GM03348 (cell line): ENCODE measurements at regions not wholly inside any gene's neighbourhood (a gene's known extent, or its start where the extent isn't known, plus 50 kb on each side); places are given as distances from the start of the nearest gene placed in this dataset.

ENCODE experiments used
- DNase-seq: peaks from one replicate; pipeline ENCODE4 v3.0.0; 2012; ENCODE audit warnings: low spot score

DNA sequence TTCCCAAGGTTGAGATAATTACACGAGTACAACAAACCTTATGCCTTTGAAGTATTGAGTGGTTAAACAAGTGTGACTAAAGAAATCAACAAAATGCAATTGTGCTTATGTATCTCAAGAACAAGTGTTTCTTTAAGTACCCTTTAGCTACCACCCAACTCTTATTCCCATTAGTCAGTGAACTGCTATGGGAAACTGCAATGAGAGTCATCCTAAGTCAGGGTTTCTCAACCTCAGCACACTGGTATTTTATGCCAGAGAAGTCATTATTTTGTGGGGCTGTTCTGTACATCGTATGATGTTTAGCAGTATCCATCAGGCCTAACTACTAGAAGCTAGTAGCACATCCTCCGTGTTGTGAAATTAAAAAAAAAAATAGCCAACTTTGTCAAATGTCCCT is 549.1 kb upstream of the BOD1L1 start:
- no peak for DNase-seq

DNA sequence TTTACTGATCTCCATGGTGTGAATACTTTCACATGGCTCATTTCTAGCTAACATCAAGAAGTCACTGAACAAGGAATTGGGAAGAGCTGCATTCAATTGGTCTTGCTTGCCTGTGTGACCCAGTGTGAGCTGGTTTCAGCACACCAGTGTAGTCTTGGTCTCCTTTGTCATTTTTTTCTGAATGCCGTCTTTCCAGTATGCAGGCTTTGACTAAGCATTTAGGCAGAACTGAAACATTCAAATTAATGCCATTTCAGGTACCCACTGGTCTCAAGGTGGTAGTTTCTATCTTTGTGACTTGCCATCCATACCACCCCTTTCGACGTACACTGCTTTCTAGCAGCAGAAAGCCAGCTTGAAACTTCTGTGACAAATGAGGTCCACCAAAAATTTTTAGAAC is 550.5 kb upstream of the BOD1L1 start:
- DNase-seq = no peak

DNA sequence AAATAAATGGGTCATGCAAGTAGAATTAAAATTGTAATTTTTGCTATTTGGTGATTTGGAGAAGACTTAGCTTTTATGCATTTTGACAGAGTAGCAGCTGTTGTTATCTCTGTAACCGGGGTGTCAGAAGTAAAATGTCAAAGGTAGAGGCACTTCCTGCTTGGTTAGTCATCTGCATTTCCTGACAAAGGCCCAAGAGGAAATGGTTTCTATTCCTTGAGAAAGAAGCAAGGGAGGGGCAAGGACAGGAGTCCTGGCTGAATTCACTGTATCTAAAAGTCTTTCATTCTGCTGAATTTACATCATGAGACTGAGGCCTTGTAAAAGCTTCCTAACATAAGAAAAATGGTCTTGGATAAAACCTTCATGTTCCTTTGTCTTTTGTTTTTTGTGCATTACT is 550.9 kb upstream of the BOD1L1 start:
- DNase-seq = peak; percentile 19

DNA sequence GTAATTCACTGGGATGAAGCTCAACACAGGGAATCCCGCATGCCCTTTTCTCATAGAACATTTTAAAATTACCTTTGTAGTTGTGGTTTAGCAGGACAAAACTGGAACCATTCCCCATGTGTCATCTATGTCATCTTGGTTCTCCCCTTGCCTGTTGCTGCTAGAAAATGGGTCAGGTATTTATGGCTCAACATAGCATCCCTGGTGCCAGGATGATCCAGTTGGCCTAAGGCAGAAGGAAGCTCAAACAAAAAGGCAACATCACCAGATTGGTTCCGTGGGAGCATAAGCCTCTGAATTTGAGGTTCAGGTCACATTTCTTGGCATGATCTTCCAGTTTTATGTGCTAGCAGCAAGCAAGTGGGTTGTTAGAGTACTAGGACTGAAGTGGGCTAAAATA is 552.6 kb upstream of the BOD1L1 start:
- no peak for DNase-seq

DNA sequence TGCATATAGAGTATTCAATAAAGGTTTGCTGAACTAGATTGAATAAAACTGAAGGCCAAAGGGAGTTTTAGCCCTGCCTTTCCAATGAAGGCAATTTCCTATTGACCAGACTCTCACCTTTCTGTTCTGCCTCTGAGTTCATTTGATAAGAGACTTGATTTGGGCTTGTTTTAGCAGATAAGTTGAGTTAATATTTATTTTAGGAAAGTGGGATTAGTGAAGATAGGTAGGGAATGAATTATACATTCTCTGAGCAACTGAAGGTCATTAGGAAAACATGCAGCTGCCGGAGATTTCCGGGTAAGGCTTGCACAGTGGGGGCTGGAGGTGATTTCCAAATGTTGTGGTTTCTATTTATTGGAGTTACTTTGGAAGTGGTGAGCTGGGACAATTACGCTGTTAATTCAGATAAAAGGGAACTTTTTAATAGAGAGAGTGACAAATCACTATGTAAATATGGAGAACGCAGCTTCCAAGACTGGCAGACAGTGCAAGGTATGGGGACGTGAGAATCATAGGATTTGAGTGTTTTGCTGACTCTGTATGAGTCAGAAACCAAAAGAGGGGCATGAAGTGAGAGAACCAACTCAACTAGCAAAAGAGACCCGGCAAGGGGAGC is 553.6 kb upstream of the BOD1L1 start:
- DNase-seq = no peak

DNA sequence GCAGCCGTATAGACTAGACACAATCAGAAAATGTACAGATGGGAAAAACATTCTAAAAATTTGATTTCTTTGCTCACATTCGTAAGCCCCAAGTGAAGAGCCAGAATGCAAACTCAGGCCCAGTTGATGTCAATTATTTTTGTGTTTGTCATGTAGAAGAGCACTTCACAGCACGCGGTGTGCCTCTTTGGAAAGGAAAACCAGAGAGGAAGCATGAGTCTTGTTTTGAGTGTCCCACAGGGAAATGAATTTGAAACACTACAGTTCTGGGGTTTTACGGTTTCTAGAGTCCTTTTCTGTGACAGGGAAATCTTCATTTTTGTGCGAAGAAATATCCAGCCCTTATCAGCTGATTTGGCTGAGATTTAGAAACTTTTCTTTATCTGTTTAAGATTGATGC is 554.6 kb upstream of the BOD1L1 start:
- DNase-seq = no peak

DNA sequence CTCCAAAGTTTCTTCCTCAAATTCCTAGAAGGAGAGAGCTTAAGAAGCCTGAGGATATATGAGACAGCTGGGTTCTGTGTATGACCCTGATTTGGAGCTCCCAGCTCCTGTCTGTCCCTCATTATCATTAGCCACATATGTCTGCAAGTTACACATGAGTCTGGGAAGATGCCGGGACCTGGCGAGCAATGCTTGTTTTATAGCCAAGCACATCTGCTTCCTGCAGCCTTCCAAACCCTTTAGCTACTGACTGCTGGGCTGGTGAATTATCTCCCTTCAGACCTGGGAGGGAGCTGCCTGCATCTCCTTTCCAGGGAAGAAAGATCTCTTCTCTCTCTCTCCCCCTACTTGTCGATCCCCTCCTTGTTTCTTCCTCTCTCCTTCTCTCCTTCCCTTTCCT is 556.7 kb upstream of the BOD1L1 start:
- DNase-seq = peak; percentile 35

DNA sequence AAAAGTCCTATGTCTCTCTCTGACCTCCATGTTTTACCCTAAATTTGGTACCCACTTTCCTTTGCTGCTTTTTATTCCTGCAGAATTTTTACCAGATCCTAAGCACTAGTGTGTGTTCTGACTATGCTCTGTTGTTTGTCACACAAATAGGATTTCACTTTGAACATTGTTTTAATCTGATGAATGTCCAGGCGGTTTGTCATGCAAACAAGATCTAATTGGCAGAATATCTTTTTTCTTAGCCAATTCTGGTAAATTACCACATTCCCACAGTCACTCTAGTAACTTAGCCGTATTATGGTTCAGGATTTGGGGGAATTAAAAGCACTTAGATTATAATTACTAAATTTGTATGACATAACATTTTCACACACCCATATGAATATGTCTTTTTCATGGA is 557.2 kb upstream of the BOD1L1 start:
- DNase-seq = no peak

DNA sequence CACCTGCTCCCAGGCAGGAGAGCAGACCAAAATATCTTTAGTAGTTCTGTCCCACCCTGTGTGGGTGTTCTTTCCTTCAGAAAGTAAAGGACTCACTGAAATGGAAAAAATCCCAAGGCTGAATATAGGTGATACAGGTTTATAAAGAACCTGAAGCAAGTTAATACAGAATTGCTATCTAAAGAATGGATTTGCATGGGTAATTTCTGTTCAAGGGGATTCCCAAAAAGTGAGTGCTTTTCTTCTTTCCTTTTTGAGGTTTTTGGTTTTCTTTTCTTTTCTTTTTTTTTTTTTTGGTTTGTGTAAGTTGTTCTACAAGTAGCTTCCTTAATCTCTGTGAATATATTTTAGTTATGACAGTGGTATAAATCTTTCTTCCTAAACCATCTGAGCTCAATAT is 560.7 kb upstream of the BOD1L1 start:
- no peak for DNase-seq

DNA sequence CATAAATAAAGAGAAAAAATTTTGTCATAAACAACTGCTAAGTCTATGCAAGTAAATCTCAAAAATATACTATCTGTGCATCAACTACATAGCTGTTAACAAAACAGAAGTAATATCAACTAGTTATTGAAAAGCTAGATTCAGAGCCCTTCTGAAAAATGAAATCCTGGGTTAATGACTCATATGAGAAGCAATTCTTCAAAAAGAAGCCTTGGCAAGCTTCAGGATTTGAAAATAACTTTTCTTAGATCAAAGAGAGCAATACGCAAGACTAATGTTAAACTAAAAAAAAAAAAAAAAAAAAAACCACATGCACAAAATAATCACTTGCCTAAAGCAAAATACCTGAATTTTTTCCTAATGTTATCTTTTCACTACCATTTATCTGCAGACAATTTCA is 566.1 kb upstream of the BOD1L1 start:
- no peak for DNase-seq

DNA sequence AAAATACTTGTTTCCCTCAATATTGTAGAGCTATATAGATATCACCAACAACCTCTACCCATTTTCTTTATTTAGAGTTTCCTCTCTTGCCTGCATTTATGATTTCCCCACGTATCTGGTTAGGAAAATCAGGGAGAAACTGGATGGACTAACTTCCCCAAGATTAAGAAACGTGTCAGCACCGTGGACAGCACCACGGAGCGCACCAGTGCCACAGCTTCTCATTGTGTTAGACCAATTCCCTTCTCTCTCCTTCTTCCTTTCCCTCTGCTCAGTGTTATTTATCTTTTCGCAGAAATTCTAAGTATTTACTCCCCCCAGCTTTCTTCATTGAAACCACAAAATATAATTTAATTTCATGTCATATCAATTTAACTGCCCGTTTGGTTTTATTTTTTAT is 568.6 kb upstream of the BOD1L1 start:
- peak; percentile 46 for DNase-seq

DNA sequence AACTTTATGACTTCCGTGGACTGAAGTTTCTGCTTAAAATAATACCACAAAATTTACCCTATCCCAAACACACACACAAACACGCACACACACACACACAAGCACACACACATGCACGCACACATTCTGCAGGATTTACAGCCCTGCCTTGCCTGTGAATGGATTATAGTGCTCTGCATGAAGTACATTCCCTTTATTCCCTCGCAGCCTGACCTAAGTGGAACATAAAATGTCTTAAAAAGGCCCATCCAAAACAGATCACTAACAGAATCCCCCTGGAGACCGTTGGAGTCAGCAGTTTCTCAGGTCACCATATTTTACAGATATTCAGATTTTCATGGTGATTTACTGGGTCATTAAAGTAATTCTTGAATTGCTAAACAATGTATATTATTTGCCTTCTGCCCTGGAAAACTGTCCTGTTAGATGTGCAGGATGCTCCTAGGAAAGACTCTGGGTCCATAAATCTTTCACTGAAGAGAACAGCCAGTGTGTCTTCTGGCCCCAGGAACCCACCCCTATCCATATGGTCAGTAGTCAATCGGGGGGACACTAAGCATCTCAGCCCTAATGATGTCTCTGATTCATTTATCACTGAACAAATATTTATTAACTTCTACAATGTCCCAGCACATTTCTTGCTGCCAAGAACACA is 587.7 kb upstream of the BOD1L1 start:
- DNase-seq = no peak

DNA sequence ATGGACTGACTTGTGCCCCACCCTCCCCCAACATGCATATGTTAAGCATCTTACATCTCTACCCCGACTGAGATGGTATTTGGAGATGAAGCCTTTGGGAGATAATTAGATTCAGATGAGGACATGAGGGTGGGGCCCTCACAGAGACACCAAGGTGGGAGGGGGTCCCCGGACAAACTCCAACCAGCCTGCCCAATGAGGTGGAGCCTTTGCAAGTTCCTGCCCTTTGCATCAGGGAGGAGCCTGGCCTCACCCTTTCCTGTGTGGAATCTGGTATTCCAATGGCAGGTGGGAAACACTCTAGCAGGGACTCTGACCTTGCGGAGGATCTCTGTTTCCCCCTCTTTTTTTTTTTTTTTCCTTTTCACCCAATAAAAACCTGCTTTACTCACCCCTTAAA is 589.9 kb upstream of the BOD1L1 start:
- DNase-seq = no peak

DNA sequence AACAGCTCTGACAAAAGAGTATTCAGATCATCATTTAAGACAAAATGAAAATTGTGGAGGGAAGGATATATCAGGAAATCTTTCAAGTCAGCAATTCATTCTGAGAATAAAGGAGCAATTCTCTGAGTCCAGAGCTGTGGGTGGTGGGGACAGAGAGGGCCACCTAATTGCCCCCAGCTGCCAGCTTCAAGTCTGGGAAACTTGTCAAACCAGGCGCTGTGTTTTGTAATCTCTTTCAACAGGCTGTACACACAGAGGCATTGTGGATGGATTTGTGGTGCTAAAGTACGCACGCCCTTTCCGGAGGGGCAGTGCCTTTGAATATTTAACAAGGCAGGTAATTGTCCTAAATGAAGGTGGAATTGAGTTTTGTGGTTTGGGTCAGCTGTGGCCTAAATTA is 591.1 kb upstream of the BOD1L1 start:
- DNase-seq = no peak

DNA sequence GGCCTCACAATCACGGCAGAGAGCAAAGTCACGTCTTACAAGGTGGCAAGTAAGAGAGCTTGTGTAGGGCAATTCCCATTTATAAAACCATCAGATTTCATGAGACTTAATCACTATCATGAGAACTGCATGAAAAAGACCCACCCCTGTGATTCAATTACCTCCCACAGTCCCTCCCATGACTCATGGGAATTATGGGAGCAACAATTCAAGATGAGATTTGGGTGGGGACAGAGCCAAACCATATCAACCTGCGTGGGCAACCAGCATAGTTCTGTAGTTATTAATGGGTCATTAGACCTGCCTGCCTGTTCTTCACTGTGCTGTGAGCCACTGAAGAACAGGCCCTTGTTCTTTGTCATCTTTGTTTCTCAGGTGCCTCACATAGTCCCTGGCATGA is 593.7 kb upstream of the BOD1L1 start:
- DNase-seq = no peak

DNA sequence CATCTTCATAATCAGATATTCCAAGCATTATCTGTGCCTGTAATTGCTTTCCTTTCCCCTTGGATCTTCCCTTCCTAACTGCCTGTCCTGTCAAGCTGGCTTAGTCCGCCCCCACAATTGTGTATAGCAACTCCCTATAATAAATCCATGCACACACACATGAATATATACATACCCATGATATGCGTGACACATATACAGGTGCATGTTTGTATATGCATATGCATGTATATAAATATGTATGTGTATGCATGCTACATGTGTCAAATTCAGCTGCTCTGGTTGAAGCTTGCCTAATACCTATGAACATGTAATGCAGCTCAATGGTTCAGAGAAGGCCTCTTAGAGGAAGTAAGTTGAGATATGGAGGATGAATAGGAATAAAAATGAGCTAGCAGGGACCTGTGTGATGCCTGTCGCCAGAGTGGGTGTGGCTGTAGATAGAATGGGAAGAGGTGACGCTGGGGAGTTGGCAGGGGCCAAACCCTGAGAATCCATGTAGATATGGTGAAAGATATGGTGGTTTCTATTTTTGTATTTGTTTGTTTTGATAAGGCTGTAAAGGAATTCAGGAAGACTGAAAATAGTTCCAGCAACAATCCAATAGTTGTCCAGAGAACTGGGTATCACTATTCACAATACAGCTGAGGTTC is 595.0 kb upstream of the BOD1L1 start:
- no peak for DNase-seq

DNA sequence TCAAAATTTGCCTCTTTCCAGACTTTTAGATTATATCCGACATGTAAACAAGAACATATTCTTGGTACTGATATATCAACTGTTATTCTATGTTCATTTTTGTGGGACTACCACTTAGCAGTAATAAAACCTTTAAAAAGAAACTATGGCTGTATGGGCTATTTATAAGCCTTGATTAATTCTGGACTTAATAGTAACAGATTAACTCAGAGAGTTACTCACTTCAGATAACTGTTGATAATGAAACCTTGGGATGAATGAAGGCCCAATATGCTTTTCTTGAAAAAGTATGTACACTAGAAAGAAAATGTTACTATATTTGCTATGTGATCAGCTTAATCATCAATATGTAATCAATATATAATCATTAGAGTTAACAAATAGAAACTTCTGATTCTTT is 595.9 kb upstream of the BOD1L1 start:
- no peak for DNase-seq

DNA sequence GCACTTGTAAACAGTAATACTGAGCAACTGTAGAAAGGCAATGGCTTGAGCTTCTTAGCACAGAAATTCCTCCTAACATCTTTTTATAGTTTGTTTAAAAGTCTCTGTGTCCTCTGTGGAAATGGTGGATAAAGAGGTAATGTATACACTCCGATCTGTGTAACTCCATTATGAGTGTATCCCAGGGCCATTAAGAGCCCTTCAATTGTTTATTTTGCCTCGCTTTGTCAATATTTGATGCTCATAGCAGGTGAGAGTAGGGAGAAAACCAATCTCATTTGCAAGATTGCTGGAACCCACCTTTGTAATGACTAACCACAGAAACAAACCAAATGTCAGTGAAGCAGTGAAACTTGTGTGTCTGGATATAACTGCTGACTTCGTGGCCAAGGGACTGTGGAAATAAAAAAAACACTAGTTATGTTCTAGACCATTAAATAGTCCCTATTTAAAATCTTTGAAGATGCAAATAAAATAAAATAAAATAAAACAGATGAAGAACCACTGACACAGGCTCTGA is 598.2 kb upstream of the BOD1L1 start:
- DNase-seq = no peak

DNA sequence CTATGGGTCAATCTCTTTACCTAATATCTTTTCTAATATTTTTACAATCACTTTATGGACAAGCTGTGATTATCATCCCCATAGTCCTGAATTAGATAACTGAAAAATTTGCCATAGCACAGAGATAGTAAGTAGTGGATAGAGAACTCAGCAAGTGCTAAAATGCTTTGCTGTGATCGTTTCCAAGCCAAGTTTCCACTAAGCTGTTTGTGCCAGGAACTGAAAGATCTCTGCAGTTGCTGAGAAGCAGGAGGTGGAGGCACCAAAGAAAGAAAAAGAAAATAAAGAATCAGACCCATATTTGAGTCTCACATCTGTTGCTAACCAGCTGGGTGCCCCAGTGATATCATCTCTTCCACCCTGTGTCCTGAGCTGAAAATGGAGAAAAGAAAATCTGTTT is 605.6 kb upstream of the BOD1L1 start:
- no peak for DNase-seq

DNA sequence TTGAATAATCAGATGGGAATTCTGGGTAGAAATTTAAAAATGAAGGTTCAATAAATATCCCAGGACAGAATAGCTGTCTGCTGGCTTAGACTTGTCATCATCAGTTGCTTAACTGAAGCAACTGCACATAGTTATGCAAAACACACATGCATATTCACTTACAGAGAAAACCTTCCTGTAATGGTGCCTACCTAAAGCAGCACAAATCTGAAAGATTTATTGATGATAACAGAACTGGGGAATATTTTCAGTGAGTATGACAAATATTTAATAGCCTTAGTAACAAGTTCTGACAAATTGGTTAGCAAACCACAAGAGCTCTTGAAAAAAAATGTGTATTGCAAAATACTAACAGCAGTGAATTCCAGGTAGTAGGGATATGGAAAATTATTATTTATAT is 606.8 kb upstream of the BOD1L1 start:
- DNase-seq = no peak

DNA sequence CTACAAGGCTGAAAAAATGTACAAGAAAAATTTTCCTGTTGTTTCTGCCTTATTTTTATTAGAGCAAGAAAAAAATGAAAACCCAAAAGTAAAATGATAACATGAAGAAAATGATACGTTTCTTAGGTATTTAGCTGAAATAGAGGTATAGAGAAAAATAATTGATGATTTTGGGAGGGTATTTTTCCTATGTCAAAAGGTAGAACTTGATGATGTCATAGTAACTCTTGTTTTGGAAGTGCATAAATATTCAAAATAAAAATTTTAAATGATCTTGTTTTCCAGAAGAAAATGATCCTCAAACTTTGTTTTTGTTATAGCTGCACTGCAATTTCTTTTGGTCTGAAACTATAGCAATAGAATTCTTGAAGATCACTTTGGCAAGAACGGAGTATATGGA is 608.8 kb upstream of the BOD1L1 start:
- no peak for DNase-seq

DNA sequence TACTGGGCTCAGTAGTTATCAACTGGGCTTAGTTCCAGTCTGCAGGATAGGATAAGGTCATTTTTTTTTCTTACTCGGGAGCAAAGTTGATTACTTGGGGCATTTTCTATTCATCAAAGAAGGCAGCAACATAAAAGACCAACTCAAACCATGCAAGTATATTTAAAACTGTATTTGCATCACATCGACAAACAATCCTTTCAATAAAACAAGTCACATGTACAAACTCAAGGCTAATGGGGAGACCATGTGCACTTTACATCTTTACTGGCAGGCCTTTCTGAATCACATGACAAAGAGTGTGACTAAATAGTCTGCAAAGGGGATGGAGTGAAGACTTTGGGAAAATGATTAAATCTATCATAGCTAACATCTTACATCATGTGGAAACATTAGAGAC is 610.4 kb upstream of the BOD1L1 start:
- DNase-seq = no peak

DNA sequence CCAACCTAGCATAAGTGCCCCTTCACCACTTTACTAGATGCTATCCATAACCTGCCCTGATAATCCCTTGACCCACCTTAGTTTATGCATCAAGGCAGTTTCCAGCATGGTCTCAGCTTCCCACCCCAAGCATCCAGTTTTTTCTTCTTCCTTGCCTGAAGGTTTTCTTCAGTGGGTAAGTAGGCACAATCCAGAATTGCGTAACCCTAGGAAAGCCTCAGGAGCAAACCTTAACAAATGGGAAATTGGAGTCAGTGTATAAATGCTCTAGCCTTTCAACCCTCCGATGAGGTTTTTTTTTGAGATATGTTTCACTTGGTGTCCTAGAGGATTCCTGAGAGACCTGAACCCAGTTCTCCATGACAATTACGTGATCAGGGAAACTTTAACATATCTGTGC is 614.0 kb upstream of the BOD1L1 start:
- no peak for DNase-seq

DNA sequence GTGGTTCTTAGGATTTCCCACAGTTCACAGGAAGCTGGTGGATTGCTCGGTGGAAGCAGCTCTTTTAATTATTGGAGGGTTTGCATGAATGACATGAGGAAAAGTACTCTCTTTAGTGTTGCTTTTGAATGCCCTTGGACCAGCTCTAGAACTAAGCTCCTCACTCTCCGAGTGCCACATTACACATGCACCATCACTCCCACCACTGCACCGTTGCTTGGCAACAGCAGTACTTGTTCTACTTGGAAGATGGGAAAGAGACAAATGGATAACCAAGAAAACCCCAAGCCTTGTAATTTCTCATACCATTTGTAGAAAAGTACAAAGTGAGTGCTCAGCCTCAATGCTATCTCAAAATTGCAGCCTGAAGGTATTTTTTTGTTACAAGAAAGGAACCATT is 620.2 kb upstream of the BOD1L1 start:
- no peak for DNase-seq
